ENCODE measurements at regions not wholly inside any gene's neighbourhood (a gene's known extent, or its start where the extent isn't known, plus 50 kb on each side); places are given as distances from the start of the nearest gene placed in this dataset.

GRCh38 chr12:94080341-94081009, 67.9 kb upstream of the PLXNC1 start:
- no peak for DNase-seq (ENCODE audit: low read depth in 1 of 2, low spot score in 1 of 2)
- TF ChIP-seq JUND (IDR thresholded peaks at IDR 0.05; ENCODE audit: low read depth), result no peak
- in situ Hi-C loops (cut with HindIII; ENCODE audit: low pct_unique_long_range_greater_than_20kb, low sequenced_read_pairs), result no loop called here

GRCh38 chr12:94082690-94083089, 65.7 kb upstream of the PLXNC1 start:
- in situ Hi-C loops (cut with HindIII; ENCODE audit: low pct_unique_long_range_greater_than_20kb, low sequenced_read_pairs), result no loop called here
- DNase-seq (ENCODE audit: low read depth in 1 of 2, low spot score in 1 of 2), result no peak
- no peak for TF ChIP-seq JUND (IDR thresholded peaks at IDR 0.05; ENCODE audit: low read depth)

- TF ChIP-seq JUND (IDR thresholded peaks at IDR 0.05; ENCODE audit: low read depth), result no peak
- in situ Hi-C loops (cut with HindIII; ENCODE audit: low pct_unique_long_range_greater_than_20kb, low sequenced_read_pairs), result no loop called here
- no peak for DNase-seq (ENCODE audit: low read depth in 1 of 2, low spot score in 1 of 2)
These were observed 58.5 kb upstream of the PLXNC1 start for GRCh38 chr12:94089891-94090290.

- no peak for TF ChIP-seq JUND (IDR thresholded peaks at IDR 0.05; ENCODE audit: low read depth)
- in situ Hi-C loops (cut with HindIII; ENCODE audit: low pct_unique_long_range_greater_than_20kb, low sequenced_read_pairs), result no loop called here
- DNase-seq (ENCODE audit: low read depth in 1 of 2, low spot score in 1 of 2), result no peak
These were observed 56.8 kb upstream of the PLXNC1 start for GRCh38 chr12:94091624-94092023.

GRCh38 chr12:94092516-94093241, 55.7 kb upstream of the PLXNC1 start:
- in situ Hi-C loops (cut with HindIII; ENCODE audit: low pct_unique_long_range_greater_than_20kb, low sequenced_read_pairs), result no loop called here
- no peak for TF ChIP-seq JUND (IDR thresholded peaks at IDR 0.05; ENCODE audit: low read depth)
- DNase-seq (ENCODE audit: low read depth in 1 of 2, low spot score in 1 of 2), result peak in 1 of 2 experiments; percentile 77

GRCh38 chr12:94094700-94095099, 53.7 kb upstream of the PLXNC1 start:
- in situ Hi-C loops (cut with HindIII; ENCODE audit: low pct_unique_long_range_greater_than_20kb, low sequenced_read_pairs), result no loop called here
- no peak for TF ChIP-seq JUND (IDR thresholded peaks at IDR 0.05; ENCODE audit: low read depth)

GRCh38 chr12:94095618-94096017, 52.8 kb upstream of the PLXNC1 start:
- no peak for TF ChIP-seq JUND (IDR thresholded peaks at IDR 0.05; ENCODE audit: low read depth)
- no peak for DNase-seq (ENCODE audit: low read depth in 1 of 2, low spot score in 1 of 2)
- in situ Hi-C loops (cut with HindIII; ENCODE audit: low pct_unique_long_range_greater_than_20kb, low sequenced_read_pairs), result no loop called here

More at GRCh38 chr12:94094700-94095099, 53.7 kb upstream of the PLXNC1 start:
- no peak for DNase-seq (ENCODE audit: low read depth in 1 of 2, low spot score in 1 of 2)

GRCh38 chr12:94098466-94098865, 49.9 kb upstream of the PLXNC1 start:
- in situ Hi-C loops (cut with HindIII; ENCODE audit: low pct_unique_long_range_greater_than_20kb, low sequenced_read_pairs), result no loop called here
- no peak for DNase-seq (ENCODE audit: low read depth in 1 of 2, low spot score in 1 of 2)
- TF ChIP-seq JUND (IDR thresholded peaks at IDR 0.05; ENCODE audit: low read depth), result no peak

Data from T47D (cell line).